HUES64 (cell line): ENCODE measurements at regions not wholly inside any gene's neighbourhood (a gene's known extent, or its start where the extent isn't known, plus 50 kb on each side); places are given as distances from the start of the nearest gene placed in this dataset.

Source experiments
- H3K27ac ChIP-seq: 2 replicates; pipeline ENCODE4 v1.7.0; 2013; ENCODE audit warnings: low read depth, low read length, inconsistent platforms
- H3K27me3 ChIP-seq: 2 replicates; pipeline ENCODE4 v1.6.1; 2013; ENCODE audit warnings: mild to moderate bottlenecking, low read length; ENCODE audit not compliant: insufficient read depth
- H3K36me3 ChIP-seq: 2 replicates; pipeline ENCODE4 v1.6.1; 2013; ENCODE audit warnings: mild to moderate bottlenecking, low read length; ENCODE audit not compliant: insufficient read depth
- H3K4me1 ChIP-seq: 2 replicates; pipeline ENCODE4 v1.6.1; 2013; ENCODE audit warnings: mild to moderate bottlenecking, low read length, moderate library complexity; ENCODE audit not compliant: insufficient read depth
- H3K4me3 ChIP-seq: 2 replicates; pipeline ENCODE4 v1.5.1; 2013; ENCODE audit warnings: mild to moderate bottlenecking, low read length, moderate library complexity
- H3K9ac ChIP-seq: 2 replicates; pipeline ENCODE4 v1.6.1; 2013; ENCODE audit warnings: mild to moderate bottlenecking, low read depth, low read length
- H3K9me3 ChIP-seq: 2 replicates; pipeline ENCODE4 v1.6.1; 2013; ENCODE audit warnings: low read depth, low read length; ENCODE audit not compliant: insufficient read depth
- WGBS: fragments of 150-250, 120-280 bp; methylation state at CpG from one replicate; pipeline ENCODE4 v1.1.7; 2013; ENCODE audit warnings: missing lambda C conversion rate; 5-methylcytosine and 5-hydroxymethylcytosine counted together

DNA sequence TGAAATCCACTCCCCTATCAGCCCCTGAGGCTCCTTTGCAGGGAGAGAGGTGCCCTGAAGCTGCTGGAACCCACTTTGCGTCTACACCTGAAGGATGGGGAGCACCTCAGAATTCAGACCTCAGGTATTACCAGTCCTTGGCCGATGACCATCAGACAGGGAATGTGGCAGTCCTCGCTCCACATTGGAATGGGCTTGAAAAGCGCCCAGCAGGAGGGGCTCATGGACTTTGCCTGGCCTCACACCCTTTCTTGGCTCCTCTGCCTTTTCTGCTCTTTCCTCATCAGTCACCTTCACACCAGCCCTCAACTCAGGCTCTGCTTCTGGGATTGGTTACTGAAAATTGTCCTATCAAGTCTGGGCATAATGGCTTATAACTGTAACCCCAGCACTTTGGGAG is 83.9 kb downstream of the BARX1 start:
- H3K4me1 ChIP-seq: peaks cover 6% of the 10 kb centered on the region; the same call in 1 of the 2 replicates
- H3K27ac ChIP-seq: no peak overlapping the region
- no peaks in the 10 kb centered on the region for H3K36me3 ChIP-seq
- H3K9ac ChIP-seq: no peak overlapping the region
- WGBS: 86% methylated on average over 4 of the region's 4 CpGs
- H3K27me3 ChIP-seq: no peaks in the 10 kb centered on the region
- H3K9me3 ChIP-seq: peaks cover 28% of the 10 kb centered on the region
- no peak overlapping the region for H3K4me3 ChIP-seq

DNA sequence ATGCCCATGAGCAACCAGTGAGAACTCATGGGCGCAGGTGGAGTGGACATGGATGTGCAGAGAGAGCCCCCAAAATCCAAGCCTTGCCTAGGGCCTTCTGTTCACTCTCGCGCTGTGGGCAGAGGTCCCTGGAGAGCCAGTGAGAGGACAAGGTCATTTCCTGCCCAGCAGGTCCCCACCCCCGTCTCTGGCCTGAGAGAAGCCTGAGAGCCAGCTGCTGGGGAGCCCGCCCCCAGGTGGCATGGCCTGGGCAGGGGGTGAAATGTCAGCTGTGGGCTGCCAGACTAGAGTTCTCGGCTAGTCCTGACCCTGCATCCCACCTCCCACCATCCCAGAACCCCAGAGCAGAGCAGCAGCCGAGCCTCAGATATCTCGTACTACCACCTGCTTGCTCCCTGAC is 85.3 kb downstream of the BARX1 start:
- peaks cover 15% of the 10 kb centered on the region for H3K9me3 ChIP-seq

DNA sequence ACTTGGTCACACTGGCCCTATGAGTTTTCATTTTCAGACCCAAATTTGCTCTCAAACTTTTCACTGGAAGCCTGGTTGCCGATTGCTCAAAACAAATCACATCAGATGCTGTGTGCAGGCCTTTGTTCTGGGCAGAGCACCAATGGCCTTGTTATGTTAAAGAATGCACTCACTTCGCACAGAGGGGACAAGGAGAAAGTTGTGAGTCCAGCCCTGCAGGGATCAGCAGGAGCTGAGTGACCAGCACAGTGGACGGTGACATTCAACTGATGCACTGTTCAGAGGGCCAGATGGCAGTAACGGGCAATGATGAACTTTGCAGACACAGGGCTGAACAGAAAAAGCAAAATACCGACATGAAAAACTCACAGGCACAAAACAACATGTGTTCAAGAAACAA is 86.1 kb downstream of the BARX1 start:
- Histone ChIP-seq H3K4me3 (no peak overlapping the region), H3K9ac (no peak overlapping the region), H3K36me3 (no peaks in the 10 kb centered on the region), H3K9me3 (peaks cover 7% of the 10 kb centered on the region), H3K27ac (no peak overlapping the region), H3K4me1 (peaks cover 10% of the 10 kb centered on the region), H3K27me3 (no peaks in the 10 kb centered on the region; the same call in 1 of the 2 replicates)
- 73% methylated on average over 5 of the region's 5 CpGs for WGBS

More for the DNA sequence above, 85.3 kb downstream of the BARX1 start:
- 89% methylated on average over 7 of the region's 8 CpGs for WGBS
- no peaks in the 10 kb centered on the region; the same call in 1 of the 2 replicates for H3K27me3 ChIP-seq
- H3K4me1 ChIP-seq: peaks cover 6% of the 10 kb centered on the region; the same call in 1 of the 2 replicates
- no peak overlapping the region for H3K9ac ChIP-seq
- no peak overlapping the region for H3K4me3 ChIP-seq
- no peak overlapping the region for H3K27ac ChIP-seq
- H3K36me3 ChIP-seq: no peaks in the 10 kb centered on the region

DNA sequence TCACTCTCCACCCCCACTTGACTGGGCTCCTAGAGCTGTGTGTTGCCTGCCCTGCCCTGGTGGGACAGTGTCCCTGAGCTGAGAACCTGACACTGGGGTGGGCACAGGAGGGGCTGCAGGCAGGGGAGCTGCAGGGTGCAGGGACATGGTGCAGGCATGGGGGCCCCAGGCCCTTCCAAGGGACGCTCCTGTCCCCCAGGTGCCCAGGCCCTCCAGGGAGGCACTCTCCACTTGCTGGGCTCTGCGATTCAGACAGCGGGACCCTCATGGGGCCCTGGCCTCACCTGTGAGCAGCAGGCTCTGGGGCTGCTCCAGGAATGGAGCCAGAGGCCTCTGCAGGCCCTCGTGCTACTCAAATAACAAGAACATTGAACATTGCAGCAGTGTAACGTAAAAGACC is 89.4 kb downstream of the BARX1 start:
- WGBS: 94% methylated on average over 5 of the region's 5 CpGs
- Histone ChIP-seq H3K9ac (no peak overlapping the region), H3K4me1 (peaks cover 10% of the 10 kb centered on the region), H3K27ac (no peak overlapping the region), H3K27me3 (no peaks in the 10 kb centered on the region; the same call in 1 of the 2 replicates), H3K9me3 (no peaks in the 10 kb centered on the region), H3K4me3 (no peak overlapping the region), H3K36me3 (no peaks in the 10 kb centered on the region)

DNA sequence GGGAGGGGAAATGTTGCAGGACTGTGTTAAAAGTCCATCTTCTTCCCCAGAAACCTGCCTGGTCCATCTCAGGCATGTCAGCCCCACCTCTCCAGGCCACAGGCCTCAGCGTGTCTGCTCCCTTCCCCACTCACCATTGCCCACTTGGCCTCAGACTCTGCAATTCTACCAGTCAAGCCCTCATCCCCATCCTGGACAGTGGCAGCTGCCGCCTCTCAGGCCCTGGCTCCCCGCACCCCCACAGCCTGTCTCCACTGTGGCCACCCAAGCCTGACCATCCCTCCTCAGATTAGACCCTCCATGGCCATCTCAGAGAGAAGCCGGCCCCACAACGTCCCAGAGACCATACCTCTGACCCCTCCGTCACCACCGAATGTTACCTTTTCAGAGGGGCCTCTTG is 89.9 kb downstream of the BARX1 start:
- H3K36me3 ChIP-seq: no peaks in the 10 kb centered on the region
- no peak overlapping the region for H3K4me3 ChIP-seq
- no peak overlapping the region for H3K27ac ChIP-seq
- no peaks in the 10 kb centered on the region; the same call in 1 of the 2 replicates for H3K27me3 ChIP-seq
- 94% methylated on average over 7 of the region's 7 CpGs for WGBS
- peaks cover 10% of the 10 kb centered on the region for H3K4me1 ChIP-seq
- no peak overlapping the region for H3K9ac ChIP-seq
- no peaks in the 10 kb centered on the region for H3K9me3 ChIP-seq

DNA sequence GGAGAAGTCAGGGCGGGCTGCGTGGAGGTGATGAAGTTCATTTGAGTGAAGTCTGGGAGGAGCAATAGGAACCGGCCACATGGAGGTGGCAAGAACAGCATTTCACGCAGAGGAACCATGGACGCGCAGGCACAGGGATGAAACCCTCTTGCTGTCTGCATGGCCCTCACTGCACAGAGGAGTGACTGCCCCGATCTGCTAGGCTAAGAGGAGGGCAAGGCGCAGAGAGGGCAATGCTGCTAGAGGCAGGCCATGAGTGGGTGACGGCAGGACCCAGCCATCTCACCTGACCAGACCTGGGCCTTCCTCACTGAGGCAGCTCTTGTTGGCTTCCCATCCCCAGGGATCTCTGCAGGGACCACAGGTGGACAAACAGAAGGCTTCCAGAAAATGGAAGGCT is 90.3 kb downstream of the BARX1 start:
- Histone ChIP-seq H3K27me3 (no peaks in the 10 kb centered on the region; the same call in 1 of the 2 replicates), H3K27ac (no peak overlapping the region)

DNA sequence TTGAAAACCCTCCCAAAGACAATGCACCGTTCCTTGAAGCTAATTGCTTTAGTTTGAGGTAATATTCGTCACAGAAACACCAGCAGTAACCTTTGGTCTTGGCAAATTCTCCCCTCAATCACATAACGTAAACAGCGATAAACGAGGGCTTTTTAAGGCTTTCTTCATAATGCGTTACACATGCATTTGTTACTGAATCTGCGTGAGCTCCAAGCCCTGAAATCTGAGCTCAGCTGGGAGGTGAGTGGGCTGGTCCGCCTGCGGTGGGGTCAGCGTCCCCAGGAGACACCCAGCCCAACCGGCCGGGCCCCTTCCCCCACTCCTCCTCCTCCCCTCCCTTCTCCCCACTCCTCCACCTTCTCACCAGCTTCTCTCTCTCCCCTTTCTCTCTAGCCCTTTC is 91.1 kb downstream of the BARX1 start:
- no peaks in the 10 kb centered on the region for H3K9me3 ChIP-seq
- 43% methylated on average over 12 of the region's 12 CpGs for WGBS
- no peak overlapping the region for H3K4me3 ChIP-seq
- peaks cover 4% of the 10 kb centered on the region; the same call in 1 of the 2 replicates for H3K4me1 ChIP-seq
- H3K36me3 ChIP-seq: no peaks in the 10 kb centered on the region
- no peak overlapping the region for H3K9ac ChIP-seq
- H3K27ac ChIP-seq: no peak overlapping the region
- no peaks in the 10 kb centered on the region; the same call in 1 of the 2 replicates for H3K27me3 ChIP-seq

More for the DNA sequence above, 90.3 kb downstream of the BARX1 start:
- Histone ChIP-seq H3K36me3 (no peaks in the 10 kb centered on the region), H3K9ac (no peak overlapping the region), H3K4me3 (no peak overlapping the region), H3K4me1 (peaks cover 10% of the 10 kb centered on the region), H3K9me3 (no peaks in the 10 kb centered on the region)
- 89% methylated on average over 9 of the region's 9 CpGs for WGBS

DNA sequence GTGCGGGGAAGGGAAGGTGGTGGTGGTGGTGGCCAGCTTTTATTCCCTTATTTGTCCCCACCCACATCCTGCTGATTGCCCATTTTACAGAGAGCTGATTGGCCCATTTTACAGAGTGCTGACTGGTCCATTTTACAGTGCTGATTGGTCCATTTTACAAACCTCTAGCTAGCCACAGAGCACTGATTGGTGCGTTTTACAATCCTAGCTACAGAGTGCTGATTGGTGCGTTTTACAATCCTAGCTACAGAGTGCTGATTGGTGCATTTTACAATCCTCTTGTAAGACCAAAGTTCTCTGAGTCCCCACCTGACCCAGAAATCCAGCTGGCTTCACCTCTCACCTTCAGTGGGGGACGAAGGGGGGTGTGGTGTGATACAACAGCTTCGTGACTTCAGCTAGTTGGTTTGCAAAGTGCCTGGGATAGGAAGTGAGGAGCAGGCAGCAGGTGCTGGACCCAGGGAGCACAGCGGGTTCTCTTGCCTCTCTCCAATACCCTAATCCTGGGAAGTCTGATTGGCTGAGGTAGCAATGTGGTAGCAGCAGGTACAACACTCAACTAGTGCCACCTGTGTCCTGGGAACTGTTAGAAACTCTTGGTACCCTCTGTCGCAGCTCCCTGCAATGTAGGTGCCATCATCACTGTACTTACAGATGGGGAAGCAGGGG is 92.1 kb downstream of the BARX1 start:
- peaks cover 4% of the 10 kb centered on the region; the same call in 1 of the 2 replicates for H3K4me1 ChIP-seq
- WGBS: 86% methylated on average over 5 of the region's 7 CpGs
- H3K9ac ChIP-seq: no peak overlapping the region
- no peak overlapping the region for H3K27ac ChIP-seq
- no peaks in the 10 kb centered on the region for H3K36me3 ChIP-seq
- no peaks in the 10 kb centered on the region; the same call in 1 of the 2 replicates for H3K27me3 ChIP-seq
- no peak overlapping the region for H3K4me3 ChIP-seq
- H3K9me3 ChIP-seq: no peaks in the 10 kb centered on the region

DNA sequence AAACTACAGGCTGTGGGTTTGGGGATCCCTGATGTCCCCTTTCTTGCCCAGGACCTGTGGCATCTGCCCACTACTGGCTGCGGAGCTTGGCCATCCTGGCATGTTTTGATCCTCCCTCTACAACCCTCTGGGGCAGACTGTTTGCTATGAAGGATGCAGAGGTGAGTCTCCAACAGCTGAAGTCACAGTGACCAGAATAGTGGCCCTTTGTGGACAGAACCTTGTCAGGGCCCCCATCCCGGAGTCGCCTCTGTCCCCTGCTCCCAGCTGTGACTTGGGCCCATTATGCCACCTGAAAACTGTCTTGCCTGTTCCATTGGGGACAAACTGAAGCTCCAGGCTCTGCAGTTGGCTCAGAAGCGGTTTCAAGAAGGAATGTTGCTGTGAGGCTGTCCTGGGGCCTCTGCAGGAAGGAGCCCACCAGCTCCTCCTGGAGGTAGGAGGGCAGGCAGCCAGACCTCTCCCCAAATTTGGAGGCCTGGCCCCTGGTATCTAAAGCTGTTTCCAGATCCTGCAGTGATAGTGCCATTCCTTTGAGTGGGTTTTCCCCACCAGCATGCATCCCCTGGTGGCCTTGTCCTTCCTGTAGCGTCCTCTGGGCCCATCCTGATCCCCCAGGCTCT is 93.3 kb downstream of the BARX1 start:
- H3K27ac ChIP-seq: no peak overlapping the region
- no peaks in the 10 kb centered on the region; the same call in 1 of the 2 replicates for H3K27me3 ChIP-seq
- 94% methylated on average over 5 of the region's 5 CpGs for WGBS
- H3K9me3 ChIP-seq: no peaks in the 10 kb centered on the region
- H3K9ac ChIP-seq: no peak overlapping the region
- H3K4me3 ChIP-seq: no peak overlapping the region
- H3K4me1 ChIP-seq: peaks cover 5% of the 10 kb centered on the region; the same call in 1 of the 2 replicates
- no peaks in the 10 kb centered on the region for H3K36me3 ChIP-seq

DNA sequence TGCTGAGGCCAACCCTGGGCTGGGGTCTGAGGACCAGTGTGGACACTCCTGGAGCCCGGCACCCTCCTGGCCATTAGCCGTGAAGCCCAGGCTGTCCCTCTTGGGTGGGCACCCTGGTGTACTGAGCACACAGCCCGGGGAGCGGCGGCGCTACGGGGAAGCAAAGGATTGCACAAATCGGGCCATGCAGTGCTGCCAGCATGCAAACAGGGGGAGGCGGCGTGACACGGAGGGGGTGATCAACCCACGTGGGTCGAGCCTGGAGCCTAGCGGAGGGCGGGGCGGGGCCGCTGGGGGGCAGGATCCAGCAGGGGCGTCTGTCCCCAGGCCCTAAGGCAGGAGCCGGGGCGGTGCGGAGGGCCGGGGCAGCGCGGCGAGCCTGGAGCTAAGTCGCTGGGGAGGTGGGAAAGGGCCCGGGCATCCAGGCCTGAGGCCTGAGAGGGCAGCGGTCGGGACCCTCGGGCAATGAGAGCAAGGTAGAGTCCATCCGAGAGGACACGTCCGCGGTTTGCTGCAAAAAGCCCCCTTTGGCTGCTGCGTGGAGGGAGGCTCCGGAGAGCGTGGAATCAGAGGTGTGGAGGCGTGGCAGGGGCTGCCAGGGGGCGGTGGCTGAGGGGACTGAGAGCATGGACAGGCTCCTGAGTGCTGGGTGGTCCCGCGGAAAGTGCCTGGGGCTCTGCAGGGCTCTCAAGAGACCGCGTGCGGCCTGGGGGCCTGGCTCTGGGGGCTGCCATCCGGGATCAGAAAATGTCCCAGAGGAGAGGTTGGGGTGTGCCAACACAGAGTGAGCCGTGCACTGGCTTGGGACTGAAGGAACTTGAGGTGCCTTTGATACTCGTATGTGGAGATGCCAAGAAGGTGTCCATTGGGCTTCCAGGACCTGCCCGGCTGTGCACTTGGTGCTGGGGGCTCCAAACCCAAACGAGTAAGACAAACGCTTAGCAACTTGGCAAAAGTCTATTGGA is 94.2 kb downstream of the BARX1 start:
- Histone ChIP-seq H3K4me3 (no peak overlapping the region), H3K9me3 (no peaks in the 10 kb centered on the region), H3K9ac (no peak overlapping the region), H3K27ac (no peak overlapping the region), H3K36me3 (no peaks in the 10 kb centered on the region), H3K27me3 (no peaks in the 10 kb centered on the region; the same call in 1 of the 2 replicates), H3K4me1 (peaks cover 8% of the 10 kb centered on the region; the same call in 1 of the 2 replicates)
- WGBS: 87% methylated on average over 50 of the region's 50 CpGs
